ENCODE measurements at regions not wholly inside any gene's neighbourhood (a gene's known extent, or its start where the extent isn't known, plus 50 kb on each side); places are given as distances from the start of the nearest gene placed in this dataset.

DNA sequence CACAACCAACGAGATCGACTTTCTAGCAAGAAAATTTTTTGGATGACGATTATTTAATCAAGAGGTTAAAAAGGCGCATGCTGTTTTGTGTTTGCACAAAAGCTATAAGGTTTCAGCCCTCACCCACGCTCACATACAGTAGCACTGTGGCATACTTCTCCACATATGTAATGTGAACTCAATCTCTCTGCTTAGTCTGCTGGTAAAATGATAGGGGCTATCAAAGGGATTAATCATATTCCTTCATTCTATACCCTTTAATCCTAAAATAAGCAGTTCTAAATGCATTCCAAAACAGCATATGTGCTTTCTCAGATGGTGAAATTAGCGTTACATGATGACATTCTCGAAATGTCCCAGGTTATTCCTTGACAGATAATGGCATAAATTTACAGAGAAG, 196.9 kb upstream of the PRICKLE2 start:
- no peak for DNase-seq (ENCODE audit: extremely low read depth, low read depth)
- TF ChIP-seq, protein P1, sequence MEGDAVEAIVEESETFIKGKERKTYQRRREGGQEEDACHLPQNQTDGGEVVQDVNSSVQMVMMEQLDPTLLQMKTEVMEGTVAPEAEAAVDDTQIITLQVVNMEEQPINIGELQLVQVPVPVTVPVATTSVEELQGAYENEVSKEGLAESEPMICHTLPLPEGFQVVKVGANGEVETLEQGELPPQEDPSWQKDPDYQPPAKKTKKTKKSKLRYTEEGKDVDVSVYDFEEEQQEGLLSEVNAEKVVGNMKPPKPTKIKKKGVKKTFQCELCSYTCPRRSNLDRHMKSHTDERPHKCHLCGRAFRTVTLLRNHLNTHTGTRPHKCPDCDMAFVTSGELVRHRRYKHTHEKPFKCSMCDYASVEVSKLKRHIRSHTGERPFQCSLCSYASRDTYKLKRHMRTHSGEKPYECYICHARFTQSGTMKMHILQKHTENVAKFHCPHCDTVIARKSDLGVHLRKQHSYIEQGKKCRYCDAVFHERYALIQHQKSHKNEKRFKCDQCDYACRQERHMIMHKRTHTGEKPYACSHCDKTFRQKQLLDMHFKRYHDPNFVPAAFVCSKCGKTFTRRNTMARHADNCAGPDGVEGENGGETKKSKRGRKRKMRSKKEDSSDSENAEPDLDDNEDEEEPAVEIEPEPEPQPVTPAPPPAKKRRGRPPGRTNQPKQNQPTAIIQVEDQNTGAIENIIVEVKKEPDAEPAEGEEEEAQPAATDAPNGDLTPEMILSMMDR (IDR thresholded peaks at IDR 0.05; ENCODE audit: low read depth, low read length): no peak

- DNase-seq (ENCODE audit: extremely low read depth, low read depth): no peak
- TF ChIP-seq, protein P1 (IDR thresholded peaks at IDR 0.05; ENCODE audit: low read depth, low read length): no peak
These were observed 192.6 kb upstream of the PRICKLE2 start for GRCh38 chr3:64417816-64418215.

- no peak for DNase-seq (ENCODE audit: extremely low read depth, low read depth)
- TF ChIP-seq, protein P1 (IDR thresholded peaks at IDR 0.05; ENCODE audit: low read depth, low read length): no peak
These were observed 188.8 kb upstream of the PRICKLE2 start for GRCh38 chr3:64414043-64414442.

DNA sequence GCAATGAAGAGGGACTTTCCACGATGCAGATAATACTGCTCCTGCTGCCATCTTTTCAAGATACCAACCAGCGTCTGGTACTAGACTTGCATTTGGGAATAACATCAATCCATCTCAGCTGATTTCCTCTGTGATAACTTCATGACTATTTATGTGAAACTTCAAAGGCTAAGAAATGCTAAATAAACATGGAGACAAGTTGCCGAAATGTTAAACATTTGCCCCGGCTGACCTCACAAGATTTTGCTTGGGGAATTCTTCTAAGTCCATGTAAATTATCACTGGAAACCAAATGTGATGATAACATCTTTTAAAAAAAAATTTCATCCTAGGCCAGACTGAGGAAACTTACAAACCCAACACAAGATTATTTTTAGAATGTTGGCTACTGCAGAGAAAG, 185.8 kb upstream of the PRICKLE2 start:
- TF ChIP-seq, protein P1 (IDR thresholded peaks at IDR 0.05; ENCODE audit: low read depth, low read length): no peak

GRCh38 chr3:64410226-64410625, 185.0 kb upstream of the PRICKLE2 start:
- no peak for DNase-seq (ENCODE audit: extremely low read depth, low read depth)
- TF ChIP-seq, protein P1 (IDR thresholded peaks at IDR 0.05; ENCODE audit: low read depth, low read length): no peak

More for the DNA sequence above, 185.8 kb upstream of the PRICKLE2 start:
- no peak for DNase-seq (ENCODE audit: extremely low read depth, low read depth)

DNA sequence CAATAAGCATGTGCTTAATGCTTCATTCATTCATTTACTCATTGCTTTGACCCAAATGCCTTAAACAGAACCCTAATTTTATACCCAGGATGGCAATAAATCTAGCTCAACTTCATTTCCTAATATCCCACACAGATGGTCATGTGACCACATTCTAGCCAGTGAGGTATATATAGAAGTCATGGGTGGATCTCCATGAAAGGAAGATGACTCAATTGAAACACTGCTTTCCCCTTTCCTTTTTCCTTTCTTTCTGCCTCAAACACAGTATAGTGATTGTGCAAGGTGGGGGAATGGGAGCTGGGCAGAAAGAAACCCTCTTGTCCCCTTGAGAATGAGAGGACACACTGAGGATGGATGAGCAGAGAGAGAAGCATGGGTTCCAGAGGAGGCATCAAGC, 183.5 kb upstream of the PRICKLE2 start:
- no peak for DNase-seq (ENCODE audit: extremely low read depth, low read depth)
- TF ChIP-seq, protein P1 (IDR thresholded peaks at IDR 0.05; ENCODE audit: low read depth, low read length): no peak

- DNase-seq (ENCODE audit: extremely low read depth, low read depth): no peak
- TF ChIP-seq, protein P1 (IDR thresholded peaks at IDR 0.05; ENCODE audit: low read depth, low read length): no peak
These were observed 181.0 kb upstream of the PRICKLE2 start for GRCh38 chr3:64406271-64406670.
